Small intestine (tissue), 7 donors: ENCODE measurements at regions not wholly inside any gene's neighbourhood (a gene's known extent, or its start where the extent isn't known, plus 50 kb on each side); places are given as distances from the start of the nearest gene placed in this dataset.
"Not testable (repeated sequence)": the region's sequence is repeated elsewhere in the genome, so short reads cannot be mapped to it uniquely, and the experiment has no call there.

ENCODE experiments used
- DNase-seq, 2 donors: peaks; one replicate each; pipeline versions ENCODE4 v3.0.0 to v3.0.0-alpha.2; 2013
- FAIRE-seq: peaks from 2 replicates; lab custom pipeline; 2012; peaks lifted over from hg19 to GRCh38; lab: Jason Lieb, UNC
- H3K27ac ChIP-seq, 3 donors: one replicate each; pipeline ENCODE4 v1.5.1; 2013; ENCODE audit warnings: low read length in 2 of 3, mild to moderate bottlenecking in 2 of 3, control low read depth in 1 of 3, inconsistent platforms in 1 of 3, low read depth in 1 of 3, moderate library complexity in 1 of 3
- H3K27me3 ChIP-seq, 3 donors: one replicate each; pipeline ENCODE4 v1.6.1; 2013; ENCODE audit warnings: low read length in 3 of 3, inconsistent platforms in 1 of 3; ENCODE audit not compliant: control insufficient read depth in 3 of 3, insufficient read depth in 3 of 3
- H3K36me3 ChIP-seq, 3 donors: one replicate each; pipeline ENCODE4 v1.6.1; 2013; ENCODE audit warnings: low read length in 3 of 3, inconsistent platforms in 1 of 3, low read depth in 1 of 3, mild to moderate bottlenecking in 1 of 3, moderate library complexity in 1 of 3; ENCODE audit not compliant: control insufficient read depth in 3 of 3, insufficient read depth in 2 of 3
- H3K4me1 ChIP-seq, 3 donors: one replicate each; pipeline ENCODE4 v1.6.1; 2013; ENCODE audit warnings: low read length in 2 of 3, inconsistent platforms in 1 of 3, low read depth in 1 of 3, mild to moderate bottlenecking in 1 of 3, moderate library complexity in 1 of 3; ENCODE audit not compliant: control insufficient read depth in 3 of 3, insufficient read depth in 2 of 3
- H3K4me3 ChIP-seq, 3 donors: one replicate each; pipeline ENCODE4 v1.5.1; 2013; ENCODE audit warnings: low read length in 3 of 3, control low read depth in 1 of 3, inconsistent platforms in 1 of 3, low read depth in 1 of 3, mild to moderate bottlenecking in 1 of 3, moderate library complexity in 1 of 3
- H3K9me3 ChIP-seq, 2 donors: one replicate each; pipeline ENCODE4 v1.6.1; 2013; ENCODE audit warnings: low read depth in 1 of 2, low read length in 1 of 2; ENCODE audit not compliant: control insufficient read depth in 2 of 2, insufficient read depth in 1 of 2
- WGBS, 3 donors: extraction: QIAGEN DNeasy Blood & Tissue Kit; methylation state at CpG; one replicate each; pipeline ENCODE4 v1.1.7; 2013; 5-methylcytosine and 5-hydroxymethylcytosine counted together
- donor health status: healthy with polysubstance abuse.
- donor health status: control.
- donor health status: control.
- donor health status: Bipolar disorder and iron deficiency.
- donor health status: healthy.

GRCh38 chr21:35810431-35810970, 249.8 kb downstream of the SETD4 start:
- Histone ChIP-seq H3K4me1 (peaks cover 0 to 8% (median 0%) of the 10 kb centered on the region in 3 donors), H3K9me3 (no peaks in the 10 kb centered on the region), H3K27ac (no peak overlapping the region), H3K4me3 (no peak overlapping the region), H3K27me3 (no peaks in the 10 kb centered on the region), H3K36me3 (no peaks in the 10 kb centered on the region)
- no peak for FAIRE-seq
- peak in 1 of 2 donors; percentile 7 for DNase-seq
- WGBS, 3 donors, result 88 to 93% (median 89%) methylated on average over 7 of the region's 7 CpGs

GRCh38 chr21:35801391-35801790, 258.9 kb downstream of the SETD4 start:
- peaks cover 0 to 2% (median 0%) of the 10 kb centered on the region in 3 donors for H3K4me1 ChIP-seq
- peaks cover 0 to 10% of the 10 kb centered on the region in 2 donors for H3K9me3 ChIP-seq
- FAIRE-seq (no peak), DNase-seq (no peak)
- no peaks in the 10 kb centered on the region for H3K36me3 ChIP-seq
- H3K27ac ChIP-seq, result no peak overlapping the region
- H3K4me3 ChIP-seq, result no peak overlapping the region
- H3K27me3 ChIP-seq, result no peaks in the 10 kb centered on the region
- WGBS, 3 donors, result 74 to 94% (median 83%) methylated on average over 4 of the region's 4 CpGs

GRCh38 chr21:35800796-35801385, 259.4 kb downstream of the SETD4 start:
- WGBS, 3 donors, result 76 to 84% (median 82%) methylated on average over 9 of the region's 9 CpGs
- not testable (repeated sequence) for H3K27ac ChIP-seq

GRCh38 chr21:35796844-35797243, 263.5 kb downstream of the SETD4 start:
- no peak overlapping the region for H3K27ac ChIP-seq
- peaks cover 0 to 2% (median 0%) of the 10 kb centered on the region in 3 donors for H3K4me1 ChIP-seq
- no peaks in the 10 kb centered on the region for H3K27me3 ChIP-seq
- no peaks in the 10 kb centered on the region for H3K36me3 ChIP-seq
- no peak for FAIRE-seq
- DNase-seq, result peak; percentile 21 to 26
- 8 to 18% (median 13%) methylated on average over 2 of the region's 2 CpGs for WGBS, 3 donors
- H3K4me3 ChIP-seq, result no peak overlapping the region
- H3K9me3 ChIP-seq, result peaks cover 0 to 10% of the 10 kb centered on the region in 2 donors

More at GRCh38 chr21:35800796-35801385, 259.4 kb downstream of the SETD4 start:
- not testable (repeated sequence) for DNase-seq, FAIRE-seq, H3K36me3 ChIP-seq, H3K4me1 ChIP-seq, H3K4me3 ChIP-seq, H3K27me3 ChIP-seq
- H3K9me3 ChIP-seq, result peaks cover 0 to 10% of the 10 kb centered on the region in 2 donors

- not testable (repeated sequence) for FAIRE-seq, H3K27ac ChIP-seq
- whole genome bisulfite sequencing, 3 donors, result 82 to 91% (median 84%) methylated on average over 4 of the region's 4 CpGs
Observed at GRCh38 chr21:35794527-35794926, 265.8 kb downstream of the SETD4 start.

GRCh38 chr21:35792569-35793305, 267.6 kb downstream of the SETD4 start:
- FAIRE-seq, result no peak
- H3K27ac ChIP-seq, result no peak overlapping the region
- 37 to 71% (median 53%) methylated on average over 5 of the region's 5 CpGs for WGBS, 3 donors

More at GRCh38 chr21:35794527-35794926, 265.8 kb downstream of the SETD4 start:
- H3K36me3 ChIP-seq, H3K4me1 ChIP-seq, H3K27me3 ChIP-seq, H3K4me3 ChIP-seq, DNase-seq, H3K9me3 ChIP-seq: not testable (repeated sequence)

GRCh38 chr21:35791541-35792325, 268.6 kb downstream of the SETD4 start:
- Histone ChIP-seq H3K36me3 (no peaks in the 10 kb centered on the region), H3K27ac (no peak overlapping the region), H3K4me1 (no peaks in the 10 kb centered on the region), H3K4me3 (no peak overlapping the region), H3K9me3 (no peaks in the 10 kb centered on the region), H3K27me3 (no peaks in the 10 kb centered on the region)
- 79 to 87% (median 87%) methylated on average over 10 of the region's 10 CpGs for WGBS, 3 donors
- DNase-seq (no peak), FAIRE-seq (no peak)

More at GRCh38 chr21:35792569-35793305, 267.6 kb downstream of the SETD4 start:
- peak in 1 of 2 donors; percentile 58 for DNase-seq
- H3K4me3 ChIP-seq, result no peak overlapping the region
- H3K4me1 ChIP-seq, result no peaks in the 10 kb centered on the region
- no peaks in the 10 kb centered on the region for H3K36me3 ChIP-seq
- no peaks in the 10 kb centered on the region for H3K27me3 ChIP-seq
- no peaks in the 10 kb centered on the region for H3K9me3 ChIP-seq

- FAIRE-seq (no peak), DNase-seq (no peak)
- Histone ChIP-seq H3K4me1 (no peaks in the 10 kb centered on the region), H3K27me3 (no peaks in the 10 kb centered on the region), H3K36me3 (no peaks in the 10 kb centered on the region), H3K9me3 (no peaks in the 10 kb centered on the region), H3K27ac (no peak overlapping the region), H3K4me3 (no peak overlapping the region)
Observed at GRCh38 chr21:35783721-35784120, 276.6 kb downstream of the SETD4 start.
